ENCODE measurements at regions not wholly inside any gene's neighbourhood (a gene's known extent, or its start where the extent isn't known, plus 50 kb on each side); places are given as distances from the start of the nearest gene placed in this dataset.

GRCh38 chr2:237193436-237193835 lies 107.7 kb downstream of the COPS8 start:
- TF ChIP-seq JUND (IDR thresholded peaks at IDR 0.05; ENCODE audit: low read depth): no peak
- in situ Hi-C loops (cut with HindIII; ENCODE audit: low pct_unique_long_range_greater_than_20kb, low sequenced_read_pairs): no loop called here
- no peak for DNase-seq (ENCODE audit: low read depth in 1 of 2, low spot score in 1 of 2)

DNA sequence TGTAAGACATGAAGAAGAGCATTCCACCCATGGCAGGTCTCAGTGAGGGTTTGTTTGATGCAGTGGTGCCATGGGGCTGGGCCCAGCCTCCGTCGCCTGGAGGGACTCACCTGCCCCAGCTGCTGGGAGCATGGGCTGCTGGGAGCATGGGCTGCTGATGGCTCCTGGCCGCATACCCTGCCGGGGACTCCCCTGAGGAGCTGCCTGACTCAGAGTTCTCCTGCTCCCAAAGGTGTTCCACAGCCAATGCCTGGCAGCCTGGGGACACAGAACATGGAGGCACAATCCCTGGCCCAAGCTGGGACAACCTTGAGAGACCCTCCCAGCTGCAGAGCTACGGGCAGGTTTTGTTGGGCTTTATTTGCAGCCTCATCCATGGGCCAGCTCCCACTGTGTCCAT lies 108.4 kb downstream of the COPS8 start:
- DNase-seq (ENCODE audit: low read depth in 1 of 2, low spot score in 1 of 2): no peak
- no peak for TF ChIP-seq JUND (IDR thresholded peaks at IDR 0.05; ENCODE audit: low read depth)
- in situ Hi-C loops (cut with HindIII; ENCODE audit: low pct_unique_long_range_greater_than_20kb, low sequenced_read_pairs): no loop called here

GRCh38 chr2:237194906-237195305 lies 109.2 kb downstream of the COPS8 start:
- no peak for DNase-seq (ENCODE audit: low read depth in 1 of 2, low spot score in 1 of 2)
- no peak for TF ChIP-seq JUND (IDR thresholded peaks at IDR 0.05; ENCODE audit: low read depth)
- in situ Hi-C loops (cut with HindIII; ENCODE audit: low pct_unique_long_range_greater_than_20kb, low sequenced_read_pairs): no loop called here

DNA sequence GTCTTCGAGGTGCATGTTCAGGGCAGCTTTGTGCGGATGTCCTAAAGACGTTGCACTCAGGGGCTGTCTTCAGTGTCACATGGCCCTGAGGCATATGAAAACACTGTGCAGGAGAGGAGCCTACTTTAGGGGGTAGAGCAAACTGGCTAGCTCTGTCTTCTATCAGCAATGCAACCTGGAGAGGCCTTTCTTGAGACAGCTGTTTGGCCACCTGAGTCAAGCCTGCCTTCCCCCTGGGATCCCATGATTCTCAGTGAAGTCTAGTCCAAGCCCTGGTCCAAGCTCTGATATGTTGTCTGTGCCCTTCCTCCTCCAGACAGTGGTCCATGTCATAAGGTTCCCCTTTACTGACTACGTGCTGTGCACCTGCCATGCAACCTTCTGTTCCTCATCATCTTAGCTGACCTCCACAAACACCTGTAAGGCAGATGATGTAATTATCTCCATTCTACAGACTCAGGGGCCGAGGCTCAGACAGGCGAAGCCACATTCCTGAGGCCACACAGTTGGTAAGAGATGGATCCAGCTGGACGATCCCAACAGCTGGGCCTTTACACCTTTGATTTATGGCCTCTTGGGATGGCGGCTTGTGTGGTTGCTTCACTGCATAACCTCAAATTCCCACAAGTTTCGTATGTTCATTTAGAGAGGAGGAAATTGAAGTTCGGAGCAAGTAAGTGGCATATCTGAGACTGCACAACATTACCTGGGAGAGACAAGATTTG lies 109.9 kb downstream of the COPS8 start:
- DNase-seq (ENCODE audit: low read depth in 1 of 2, low spot score in 1 of 2): no peak
- in situ Hi-C loops (cut with HindIII; ENCODE audit: low pct_unique_long_range_greater_than_20kb, low sequenced_read_pairs): no loop called here
- TF ChIP-seq JUND (IDR thresholded peaks at IDR 0.05; ENCODE audit: low read depth): no peak

DNA sequence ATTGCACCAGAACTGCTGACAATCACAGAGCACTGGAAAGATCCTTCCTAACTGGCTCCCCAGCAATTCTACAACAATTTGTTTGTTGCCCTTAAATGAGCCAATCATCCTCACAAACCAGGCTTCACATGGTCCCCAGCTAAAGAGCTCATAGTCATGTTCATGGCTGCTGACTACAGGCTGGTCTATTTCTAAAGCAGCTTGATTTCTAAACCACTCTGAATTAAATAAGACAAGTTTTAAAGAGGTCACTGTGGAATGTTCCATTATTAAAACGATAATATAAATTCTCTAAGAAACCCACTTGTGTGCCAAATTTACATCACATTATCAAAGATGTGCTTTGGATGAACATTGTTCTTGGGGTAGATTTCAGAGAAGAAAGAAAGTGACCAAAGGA lies 110.7 kb downstream of the COPS8 start:
- DNase-seq (ENCODE audit: low read depth in 1 of 2, low spot score in 1 of 2): no peak
- no peak for TF ChIP-seq JUND (IDR thresholded peaks at IDR 0.05; ENCODE audit: low read depth)
- in situ Hi-C loops (cut with HindIII; ENCODE audit: low pct_unique_long_range_greater_than_20kb, low sequenced_read_pairs): no loop called here

DNA sequence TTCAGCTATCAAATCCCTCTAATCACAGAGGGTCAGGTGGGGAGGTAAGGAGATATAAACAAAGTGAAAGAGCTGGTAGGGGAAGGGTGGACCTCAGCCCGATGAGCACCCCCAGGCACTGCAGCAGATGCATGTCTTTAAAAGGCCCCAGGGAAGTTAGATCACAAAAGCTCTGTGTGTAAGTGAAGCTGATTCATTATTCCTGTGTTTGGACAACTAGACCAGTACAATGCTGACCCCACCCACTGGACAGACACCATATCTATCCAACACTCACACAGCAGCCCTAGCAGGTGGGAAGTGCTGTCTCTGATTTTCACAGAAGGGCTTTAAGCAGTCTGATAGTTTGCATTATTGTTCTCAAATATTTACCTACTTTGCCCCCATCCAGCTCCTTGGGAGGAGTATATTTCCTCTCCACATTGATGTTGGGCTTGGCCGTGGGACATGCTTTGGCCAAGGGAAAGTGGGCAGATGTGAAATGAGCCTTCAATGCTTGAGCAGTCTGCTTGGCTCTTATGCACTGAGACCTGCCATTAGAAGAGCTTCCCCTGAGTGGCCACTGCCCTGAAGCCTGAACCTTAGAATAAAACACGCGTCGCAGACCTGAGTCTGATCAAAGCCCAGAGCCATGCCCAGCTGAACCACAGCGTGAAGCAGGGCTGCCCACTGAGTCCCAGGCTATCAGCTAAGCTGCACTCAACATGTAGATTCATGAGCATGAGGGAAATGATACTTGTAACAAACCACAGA lies 111.4 kb downstream of the COPS8 start:
- no peak for DNase-seq (ENCODE audit: low read depth in 1 of 2, low spot score in 1 of 2)
- no peak for TF ChIP-seq JUND (IDR thresholded peaks at IDR 0.05; ENCODE audit: low read depth)
- in situ Hi-C loops (cut with HindIII; ENCODE audit: low pct_unique_long_range_greater_than_20kb, low sequenced_read_pairs): no loop called here

- DNase-seq (ENCODE audit: low read depth in 1 of 2, low spot score in 1 of 2): no peak
- no peak for TF ChIP-seq JUND (IDR thresholded peaks at IDR 0.05; ENCODE audit: low read depth)
- in situ Hi-C loops (cut with HindIII; ENCODE audit: low pct_unique_long_range_greater_than_20kb, low sequenced_read_pairs): no loop called here
These were observed 112.6 kb downstream of the COPS8 start for GRCh38 chr2:237198164-237198855.

- no peak for TF ChIP-seq JUND (IDR thresholded peaks at IDR 0.05; ENCODE audit: low read depth)
- in situ Hi-C loops (cut with HindIII; ENCODE audit: low pct_unique_long_range_greater_than_20kb, low sequenced_read_pairs): no loop called here
- DNase-seq (ENCODE audit: low read depth in 1 of 2, low spot score in 1 of 2): no peak
These were observed 113.4 kb downstream of the COPS8 start for GRCh38 chr2:237199082-237199481.

DNA sequence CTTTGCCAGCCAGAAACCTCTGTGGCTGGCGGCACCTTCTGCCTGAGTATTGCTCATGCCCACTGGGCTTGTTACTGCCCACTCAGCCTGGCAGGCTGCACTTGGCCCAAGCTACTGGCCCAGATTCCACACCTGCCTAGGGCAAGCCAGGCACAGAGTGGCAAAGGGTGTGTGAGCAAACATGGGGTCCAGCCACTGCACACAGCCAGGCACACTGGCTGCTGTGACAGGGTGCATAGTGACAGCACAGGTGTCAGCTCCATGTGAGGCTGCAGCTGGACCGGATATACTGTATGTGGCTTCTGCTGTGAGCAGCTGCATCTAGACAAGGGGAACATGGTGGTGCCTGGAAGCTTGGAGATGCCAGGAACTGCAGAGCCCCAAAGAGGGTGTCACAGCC lies 113.9 kb downstream of the COPS8 start:
- DNase-seq (ENCODE audit: low read depth in 1 of 2, low spot score in 1 of 2): no peak
- in situ Hi-C loops (cut with HindIII; ENCODE audit: low pct_unique_long_range_greater_than_20kb, low sequenced_read_pairs): no loop called here

DNA sequence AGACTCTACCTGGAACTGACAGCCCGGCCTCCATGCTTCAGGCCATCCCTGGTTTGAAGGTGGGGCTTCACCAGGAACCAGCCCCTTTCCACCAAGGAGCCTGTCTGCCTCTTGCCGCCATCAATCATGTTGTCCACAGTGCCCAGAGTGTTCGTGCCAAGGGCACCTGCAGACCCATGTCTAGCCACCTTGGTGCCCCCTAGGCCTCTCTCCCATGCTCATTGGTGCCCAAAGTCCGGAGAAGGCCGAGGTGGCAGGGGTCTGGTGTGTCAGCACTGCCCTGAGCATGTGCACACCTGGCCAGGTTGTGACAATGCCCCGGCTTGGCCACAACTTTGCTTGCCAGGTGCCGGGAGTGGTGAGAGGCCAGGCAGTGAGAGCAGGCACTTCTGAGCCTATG lies 114.8 kb downstream of the COPS8 start:
- in situ Hi-C loops (cut with HindIII; ENCODE audit: low pct_unique_long_range_greater_than_20kb, low sequenced_read_pairs): no loop called here
- no peak for DNase-seq (ENCODE audit: low read depth in 1 of 2, low spot score in 1 of 2)
- TF ChIP-seq JUND (IDR thresholded peaks at IDR 0.05; ENCODE audit: low read depth): no peak

More for the DNA sequence above, 113.9 kb downstream of the COPS8 start:
- no peak for TF ChIP-seq JUND (IDR thresholded peaks at IDR 0.05; ENCODE audit: low read depth)

DNA sequence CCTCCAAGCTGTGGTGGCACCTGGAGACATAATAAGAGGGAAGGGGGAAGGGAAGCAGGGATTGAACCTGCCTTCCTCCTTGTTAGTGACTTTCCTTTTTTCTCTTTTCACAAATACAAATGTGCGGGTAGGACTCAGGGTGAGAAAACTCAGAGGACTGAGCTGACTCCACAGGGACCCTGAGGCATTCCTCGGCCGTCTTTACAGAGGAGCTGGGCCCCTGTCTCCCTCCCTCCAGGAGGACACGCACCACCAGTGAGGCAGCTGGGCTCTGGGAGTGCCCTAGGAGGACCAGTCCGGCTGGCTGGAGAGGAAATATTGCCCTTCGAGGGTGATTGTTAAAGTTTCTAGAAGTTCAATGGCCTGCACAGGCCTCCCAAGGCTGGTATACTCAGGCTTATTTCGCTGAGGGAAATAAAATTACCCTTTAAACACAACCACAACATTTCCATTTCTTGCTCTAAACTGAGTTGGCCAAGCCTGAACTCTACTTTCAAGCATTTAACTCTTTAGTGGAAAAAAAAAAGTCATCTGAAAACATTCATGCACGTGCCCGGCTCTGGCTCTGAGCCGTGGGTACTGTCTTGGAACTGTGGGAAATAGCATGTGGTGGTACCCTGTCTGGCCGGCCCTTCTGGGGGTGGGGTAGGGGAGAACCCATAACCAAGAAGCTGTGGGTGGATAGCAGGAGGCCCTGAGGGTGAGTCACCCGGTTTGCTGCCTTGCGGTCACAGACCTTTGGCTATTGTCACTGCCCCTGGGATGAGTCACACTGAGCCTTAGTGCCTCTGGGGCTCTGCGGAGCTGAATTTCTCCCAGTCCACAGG lies 116.0 kb downstream of the COPS8 start:
- no peak for DNase-seq (ENCODE audit: low read depth in 1 of 2, low spot score in 1 of 2)
- in situ Hi-C loops (cut with HindIII; ENCODE audit: low pct_unique_long_range_greater_than_20kb, low sequenced_read_pairs): no loop called here
- no peak for TF ChIP-seq JUND (IDR thresholded peaks at IDR 0.05; ENCODE audit: low read depth)

DNA sequence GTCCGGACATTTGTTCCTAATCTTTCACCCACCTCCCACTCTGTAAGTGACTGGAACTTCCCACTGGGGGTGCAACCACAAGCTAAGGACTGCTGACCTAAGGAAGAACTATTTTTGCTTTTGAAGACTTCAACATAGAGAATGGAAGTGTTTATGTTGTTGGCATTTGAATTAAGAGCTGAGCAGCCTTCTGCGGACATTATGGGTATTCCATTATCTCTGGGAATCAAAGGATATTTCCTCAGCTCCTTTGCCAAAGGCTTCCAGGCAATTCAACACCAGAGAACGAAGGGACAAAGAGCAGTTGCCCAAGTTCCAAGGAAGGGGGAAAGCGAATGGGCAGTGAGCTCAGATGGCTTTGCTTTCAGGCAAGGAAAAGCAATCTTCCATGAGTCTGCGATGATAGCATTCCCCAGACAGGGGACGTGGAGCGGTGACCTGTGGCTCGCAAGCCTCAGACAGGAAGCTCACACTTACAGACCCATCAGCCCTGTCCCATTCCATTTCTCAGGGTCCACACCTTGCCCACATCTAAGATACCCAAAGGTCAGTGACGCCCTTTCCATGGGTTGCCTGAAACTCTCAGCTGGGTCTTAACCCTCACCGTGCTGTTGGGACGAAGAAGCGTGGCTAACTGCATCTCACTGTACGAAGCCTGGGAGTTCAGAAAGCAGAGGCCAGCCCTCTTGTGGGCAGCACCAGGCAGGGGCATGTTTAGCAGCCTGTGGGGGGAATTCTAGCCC lies 116.8 kb downstream of the COPS8 start:
- in situ Hi-C loops (cut with HindIII; ENCODE audit: low pct_unique_long_range_greater_than_20kb, low sequenced_read_pairs): no loop called here
- TF ChIP-seq JUND (IDR thresholded peaks at IDR 0.05; ENCODE audit: low read depth): no peak
- DNase-seq (ENCODE audit: low read depth in 1 of 2, low spot score in 1 of 2): no peak
